NCI-H1694 (cell line): ENCODE measurements at regions not wholly inside any gene's neighbourhood (a gene's known extent, or its start where the extent isn't known, plus 50 kb on each side); places are given as distances from the start of the nearest gene placed in this dataset.

Source experiments
- DNase-seq: peaks from one replicate; lab custom pipeline; 2025; lab: John Stamatoyannopoulos, UW

GRCh38 chr1:244220410-244220809 lies 169.3 kb downstream of the ZBTB18 start:
- no peak for DNase-seq

- no peak for DNase-seq
Observed at GRCh38 chr1:244221991-244222390, 170.9 kb downstream of the ZBTB18 start.

GRCh38 chr1:244224487-244225430 lies 173.7 kb downstream of the ZBTB18 start:
- no peak for DNase-seq

- no peak for DNase-seq
Observed at GRCh38 chr1:244226435-244226834, 175.4 kb downstream of the ZBTB18 start.

GRCh38 chr1:244230470-244230869 lies 179.4 kb downstream of the ZBTB18 start:
- no peak for DNase-seq

GRCh38 chr1:244231193-244231571 lies 180.1 kb downstream of the ZBTB18 start:
- DNase-seq: no peak

- DNase-seq: peak; percentile 49
Observed at GRCh38 chr1:244231572-244232315, 180.7 kb downstream of the ZBTB18 start.

- DNase-seq: no peak
Observed at GRCh38 chr1:244234009-244234643, 183.0 kb downstream of the ZBTB18 start.

GRCh38 chr1:244235157-244235556 lies 184.1 kb downstream of the ZBTB18 start:
- DNase-seq: no peak

GRCh38 chr1:244236101-244236500 lies 185.0 kb downstream of the ZBTB18 start:
- DNase-seq: no peak

- DNase-seq: no peak
Observed at GRCh38 chr1:244236721-244237120, 185.6 kb downstream of the ZBTB18 start.

- DNase-seq: no peak
Observed at GRCh38 chr1:244237445-244237844, 186.4 kb downstream of the ZBTB18 start.

GRCh38 chr1:244239261-244239770 lies 188.2 kb downstream of the ZBTB18 start:
- peak; percentile 25 for DNase-seq

GRCh38 chr1:244241438-244241837 lies 190.4 kb downstream of the ZBTB18 start:
- DNase-seq: no peak

GRCh38 chr1:244242446-244242845 lies 191.4 kb downstream of the ZBTB18 start:
- DNase-seq: no peak

- no peak for DNase-seq
Observed at GRCh38 chr1:244246334-244246733, 195.3 kb downstream of the ZBTB18 start.

- DNase-seq: no peak
Observed at GRCh38 chr1:244248426-244248825, 197.3 kb downstream of the ZBTB18 start.

- DNase-seq: no peak
Observed at GRCh38 chr1:244252211-244252610, 199.5 kb downstream of the ADSS2 start.

GRCh38 chr1:244254467-244254866 lies 197.2 kb downstream of the ADSS2 start:
- no peak for DNase-seq

- no peak for DNase-seq
Observed at GRCh38 chr1:244255426-244255965, 196.2 kb downstream of the ADSS2 start.

GRCh38 chr1:244256086-244256676 lies 195.5 kb downstream of the ADSS2 start:
- no peak for DNase-seq

- no peak for DNase-seq
Observed at GRCh38 chr1:244264163-244264562, 187.5 kb downstream of the ADSS2 start.
